ENCODE measurements at regions not wholly inside any gene's neighbourhood (a gene's known extent, or its start where the extent isn't known, plus 50 kb on each side); places are given as distances from the start of the nearest gene placed in this dataset.
A peak's percentile ranks its signal among the peaks of the same experiment; 100 is the strongest.

GRCh38 chr1:199716729-199717128, 310.8 kb upstream of the NR5A2 start (continued):
- no peak for TF ChIP-seq NFXL1 (IDR thresholded peaks at IDR 0.05; ENCODE audit: borderline replicate concordance)

DNA sequence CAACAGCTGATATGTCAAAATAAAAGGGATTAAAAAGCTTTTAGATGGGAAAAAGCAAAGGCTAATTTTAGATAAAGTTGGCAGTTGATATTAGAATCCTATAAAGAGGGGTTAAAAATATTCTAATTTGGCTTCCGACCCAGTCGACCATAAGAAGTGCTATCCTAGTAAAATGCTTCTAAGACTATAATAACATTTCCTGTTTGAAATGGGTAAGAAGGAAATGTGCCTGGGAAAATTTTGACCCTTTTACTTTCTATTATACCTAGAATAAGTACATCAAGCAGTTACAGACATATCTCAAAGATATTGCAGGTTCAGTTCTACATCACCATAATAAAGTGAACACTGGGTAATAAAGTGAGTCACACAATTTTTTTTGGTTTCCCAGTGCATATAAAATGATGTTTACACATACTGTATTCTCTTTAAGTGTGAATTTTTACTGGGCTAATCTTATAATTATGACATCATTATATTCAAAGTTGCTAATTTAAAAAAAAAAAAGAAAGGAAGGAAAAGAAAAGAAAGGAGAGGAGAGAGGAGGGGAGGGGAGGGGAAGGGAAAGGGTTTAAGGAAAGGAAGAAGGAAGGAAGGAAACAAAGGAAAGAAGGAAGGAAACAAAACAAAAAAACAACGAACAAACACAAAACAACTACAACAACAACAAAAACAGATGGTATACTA, 308.2 kb upstream of the NR5A2 start:
- POLR2A ChIA-PET, result no interaction called here
- no TSS peak for BruUV-seq (replicated peaks)

DNA sequence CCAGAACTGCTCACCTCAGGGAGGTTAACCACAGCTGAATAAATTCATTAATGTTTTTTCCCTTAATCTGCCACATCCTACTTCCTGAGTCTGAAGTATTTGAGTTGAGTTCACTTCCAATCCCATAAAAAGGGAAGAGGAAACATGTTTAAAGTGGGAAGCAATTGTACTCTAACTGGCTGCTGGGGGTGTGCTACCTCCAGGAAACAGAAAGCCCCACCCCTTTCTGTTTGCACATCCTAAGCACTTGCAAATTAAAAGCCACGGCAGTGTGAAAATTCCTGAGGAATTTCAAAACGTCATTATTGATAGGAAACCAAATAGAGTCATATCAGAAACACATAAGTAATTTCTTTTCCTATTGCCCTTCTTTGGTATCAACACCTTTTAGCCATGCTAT, 307.0 kb upstream of the NR5A2 start:
- intact Hi-C loops (cut with micrococcal nuclease; ENCODE audit: unreplicated experiment), result no loop called here
- no peak overlapping the region for H3K4me2 ChIP-seq (ENCODE audit: control insufficient read depth, insufficient read depth)
- ChIA-PET POLR2A (no interaction called here), CTCF (no interaction called here), SMC1A (ENCODE audit: uncharacterized antibody, unreplicated experiment) (interaction anchor here (0.9 kb wide), 1 partner anchor 623 kb away, joined by 3 read pairs; no protein-coding TSS in a partner anchor), RAD21 (ENCODE audit: unreplicated experiment) (no interaction called here)
- WGBS (ENCODE audit: insufficient coverage, insufficient replicate concordance, low lambda C conversion rate, missing lambda C conversion rate), result 4% methylated on average over 2 of the region's 2 CpGs
- no peak overlapping the region for H3K27ac ChIP-seq (ENCODE audit: control insufficient read depth, insufficient read depth)
- BruUV-seq (replicated peaks), result no TSS peak
- no peaks in the 10 kb centered on the region for H3K36me3 ChIP-seq (ENCODE audit: control insufficient read depth in 2 of 2, insufficient read depth in 2 of 2, low read length in 1 of 2)
- ATAC-seq (no peak), FAIRE-seq (no peak), DNase-seq (ENCODE audit: low read depth, low spot score) (no peak)
- H2AFZ ChIP-seq (ENCODE audit: control insufficient read depth, low read depth, low read length), result no peak overlapping the region
- no peak overlapping the region for H3K9ac ChIP-seq (ENCODE audit: control insufficient read depth, insufficient read depth, low read length)
- no peaks in the 10 kb centered on the region for H3K9me3 ChIP-seq (replicated peaks; ENCODE audit: control insufficient read depth, insufficient read depth, low read length)
- H3K79me2 ChIP-seq (ENCODE audit: control insufficient read depth, insufficient read depth, low read length), result no peaks in the 10 kb centered on the region
- no peaks in the 10 kb centered on the region for H3K27me3 ChIP-seq (replicated peaks in 1 of 2; ENCODE audit: control insufficient read depth in 2 of 2, insufficient read depth in 2 of 2, low read length in 1 of 2)
- TF ChIP-seq BHLHE40 (IDR thresholded peaks at IDR 0.05; ENCODE audit: borderline replicate concordance in 1 of 2, low read depth in 2 of 2, low read length in 1 of 2) (no peak), ESRRA (IDR thresholded peaks at IDR 0.05; ENCODE audit: low read length) (no peak), ZNF274 (IDR thresholded peaks at IDR 0.05; ENCODE audit: insufficient read depth, insufficient read length) (no peak), JUND (IDR thresholded peaks at IDR 0.05; ENCODE audit: low read depth, low read length) (no peak), IKZF2 (IDR thresholded peaks at IDR 0.05) (no peak), RAD51 (IDR thresholded peaks at IDR 0.05) (no peak), NFYB (IDR thresholded peaks at IDR 0.05; ENCODE audit: insufficient read depth, low read depth, low read length) (no peak), E4F1 (IDR thresholded peaks at IDR 0.05; ENCODE audit: borderline replicate concordance, partially characterized antibody) (no peak), ZZZ3 (IDR thresholded peaks at IDR 0.05; ENCODE audit: control insufficient read depth, insufficient read length, low read depth) (no peak), SIX5 (IDR thresholded peaks at IDR 0.05; ENCODE audit: low read depth, low read length, severe bottlenecking) (no peak), SMAD5 (IDR thresholded peaks at IDR 0.05; ENCODE audit: low read depth) (no peak), SMC3 (IDR thresholded peaks at IDR 0.05; ENCODE audit: borderline replicate concordance, low read length) (no peak)
- no peaks in the 10 kb centered on the region; the same call in 1 of the 2 replicates for H3K4me1 ChIP-seq (ENCODE audit: control insufficient read depth, insufficient read depth, low read length)
- H3K4me3 ChIP-seq, result no peak overlapping the region
- H4K20me1 ChIP-seq (ENCODE audit: control insufficient read depth, insufficient read depth), result no peaks in the 10 kb centered on the region
- in situ Hi-C loops (cut with MboI), result no loop called here

More for the DNA sequence above, 308.2 kb upstream of the NR5A2 start:
- H3K4me1 ChIP-seq (ENCODE audit: control insufficient read depth, insufficient read depth, low read length), result no peaks in the 10 kb centered on the region
- RAD21 ChIA-PET (ENCODE audit: unreplicated experiment), result no interaction called here
- no peak for ATAC-seq
- CTCF ChIA-PET, result no interaction called here
- H3K9ac ChIP-seq (ENCODE audit: control insufficient read depth, insufficient read depth, low read length), result no peak overlapping the region
- no peaks in the 10 kb centered on the region for H4K20me1 ChIP-seq (ENCODE audit: control insufficient read depth, insufficient read depth)
- no peak overlapping the region for H2AFZ ChIP-seq (ENCODE audit: control insufficient read depth, low read depth, low read length)
- intact Hi-C loops (cut with micrococcal nuclease; ENCODE audit: unreplicated experiment) (no loop called here), in situ Hi-C loops (cut with MboI) (no loop called here)
- no peaks in the 10 kb centered on the region for H3K36me3 ChIP-seq (ENCODE audit: control insufficient read depth in 2 of 2, insufficient read depth in 2 of 2, low read length in 1 of 2)
- no peaks in the 10 kb centered on the region for H3K27me3 ChIP-seq (replicated peaks in 1 of 2; ENCODE audit: control insufficient read depth in 2 of 2, insufficient read depth in 2 of 2, low read length in 1 of 2)
- no peaks in the 10 kb centered on the region for H3K79me2 ChIP-seq (ENCODE audit: control insufficient read depth, insufficient read depth, low read length)
- no peak for FAIRE-seq
- H3K4me2 ChIP-seq (ENCODE audit: control insufficient read depth, insufficient read depth), result no peak overlapping the region
- TF ChIP-seq ATF7 (IDR thresholded peaks at IDR 0.05; ENCODE audit: low read depth) (peak; percentile 74), LARP7 (IDR thresholded peaks at IDR 0.05) (no peak)
- 72% methylated on average over 3 of the region's 3 CpGs for WGBS (ENCODE audit: insufficient coverage, insufficient replicate concordance, low lambda C conversion rate, missing lambda C conversion rate)
- H3K4me3 ChIP-seq, result no peak overlapping the region
- H3K9me3 ChIP-seq (replicated peaks; ENCODE audit: control insufficient read depth, insufficient read depth, low read length), result no peaks in the 10 kb centered on the region
- no peak for DNase-seq (ENCODE audit: low read depth, low spot score)
- H3K27ac ChIP-seq (ENCODE audit: control insufficient read depth, insufficient read depth), result no peak overlapping the region
- SMC1A ChIA-PET (ENCODE audit: uncharacterized antibody, unreplicated experiment), result no interaction called here
